K562 (cell line): ENCODE measurements at regions not wholly inside any gene's neighbourhood (a gene's known extent, or its start where the extent isn't known, plus 50 kb on each side); places are given as distances from the start of the nearest gene placed in this dataset.

Experiments
- ELF4 ChIP-seq: fragments of 450-650 bp; formaldehyde crosslinking; IDR thresholded peaks from 2 replicates; pipeline ENCODE4 v1.4.0; 2022; ENCODE audit warnings: missing genetic modification characterization
- ESRRB ChIP-seq: fragments of 250-450 bp; sonication (Bioruptor Pico); IDR thresholded peaks from 2 replicates; pipeline ENCODE4 v1.5.0; 2020; ENCODE audit warnings: mild to moderate bottlenecking, moderate library complexity, borderline replicate concordance
- POLR2A ChIP-seq: fragments of 450-650 bp; conservative IDR thresholded peaks from 2 replicates; pipeline ENCODE4 v1.6.1; 2016
- SIN3A ChIP-seq, 2 experiments: fragments of 150-350 bp in 1 of 2; IDR thresholded peaks; 2 replicates each; pipeline ENCODE4 v1.6.1; 2011 to 2016; ENCODE audit warnings: borderline replicate concordance in 2 of 2, low read depth in 2 of 2, low read length in 2 of 2, mild to moderate bottlenecking in 2 of 2, moderate library complexity in 2 of 2; ENCODE audit not compliant: control insufficient read depth in 1 of 2
- ZBTB17 ChIP-seq: fragments of 450-650 bp; formaldehyde crosslinking; IDR thresholded peaks from 2 replicates; pipeline ENCODE4 v1.4.0; 2020; ENCODE audit warnings: mild to moderate bottlenecking
- ZFP36 ChIP-seq: fragments of 150-350 bp; IDR thresholded peaks from 2 replicates; pipeline ENCODE4 v1.6.1; 2018; ENCODE audit warnings: low read length, low read depth; ENCODE audit not compliant: partially characterized antibody
- ZFP91 ChIP-seq: sonication (generic); formaldehyde crosslinking; IDR thresholded peaks from 2 replicates; pipeline ENCODE4 v1.8.0; 2022; ENCODE audit warnings: mild to moderate bottlenecking, missing genetic modification reagents

- TF ChIP-seq ELF4 (CRISPR knock-in tag) (no peak), ZFP91 (no peak), ZBTB17 (CRISPR knock-in tag) (no peak), ZFP36 (no peak), ESRRB (CRISPR knock-in tag) (no peak), SIN3A (IDR thresholded peaks at IDR 0.05; ENCODE audit: borderline replicate concordance in 2 of 2, control insufficient read depth in 1 of 2, low read depth in 2 of 2, low read length in 2 of 2) (no peak), POLR2A (no peak)
Observed at GRCh38 chr11:92125321-92125720, 99.3 kb upstream of the FAT3 start.
